Sigmoid colon (tissue), 3 donors: ENCODE measurements at regions not wholly inside any gene's neighbourhood (a gene's known extent, or its start where the extent isn't known, plus 50 kb on each side); places are given as distances from the start of the nearest gene placed in this dataset.

Experiments
- CTCF ChIP-seq, 4 experiments: fragments of 450-650 bp in 3 of 4; fragments of 200-600 bp in 1 of 4; IDR thresholded peaks; one replicate each; pipeline ENCODE4 v1.5.1; 2016 to 2019; ENCODE audit warnings: antibody characterized with exemption in 4 of 4, mild to moderate bottlenecking in 3 of 4, moderate library complexity in 2 of 4
- POLR2A ChIP-seq, 2 donors: fragments of 450-650 bp; IDR thresholded peaks; one replicate each; pipeline ENCODE4 v1.6.1; 2016; ENCODE audit warnings: antibody characterized with exemption in 2 of 2, mild to moderate bottlenecking in 2 of 2, moderate library complexity in 2 of 2

GRCh38 chr5:168234133-168234532 is 57.3 kb upstream of the WWC1 start:
- TF ChIP-seq CTCF (IDR thresholded peaks at IDR 0.05): no peak
- TF ChIP-seq POLR2A (IDR thresholded peaks at IDR 0.05): no peak
